Testis (tissue), 2 donors: ENCODE measurements at regions not wholly inside any gene's neighbourhood (a gene's known extent, or its start where the extent isn't known, plus 50 kb on each side); places are given as distances from the start of the nearest gene placed in this dataset.

Experiments used
- DNase-seq: peaks from one replicate; pipeline ENCODE4 v3.0.0-alpha.2; 2019
- H3K27ac ChIP-seq, 2 donors: fragments of 200-600 bp; sonication (generic); one replicate each; pipeline ENCODE4 v1.5.1; 2019
- H3K27me3 ChIP-seq: fragments of 200-600 bp; sonication (generic); one replicate; pipeline ENCODE4 v1.5.1; 2019
- H3K36me3 ChIP-seq: fragments of 200-600 bp; sonication (generic); one replicate; pipeline ENCODE4 v1.5.1; 2017; ENCODE audit warnings: low read depth; ENCODE audit errors: missing control alignments
- H3K4me1 ChIP-seq: fragments of 200-600 bp; sonication (generic); one replicate; pipeline ENCODE4 v1.5.1; 2019
- H3K4me3 ChIP-seq, 2 donors: fragments of 200-600 bp; sonication (generic); one replicate each; pipeline ENCODE4 v1.5.1; 2017 to 2019
- H3K9me3 ChIP-seq: fragments of 200-600 bp; sonication (generic); one replicate; pipeline ENCODE4 v1.5.1; 2017
- POLR2A ChIP-seq: fragments of 450-650 bp; IDR thresholded peaks from one replicate; pipeline ENCODE4 v1.6.1; 2017; ENCODE audit warnings: antibody characterized with exemption, mild to moderate bottlenecking, moderate library complexity
- WGBS, 2 donors: methylation state at CpG; one replicate each; pipeline ENCODE4 v1.1.5; 2018; 5-methylcytosine and 5-hydroxymethylcytosine counted together
- intact Hi-C: fragments of 100-400 bp; cut with DNase I; formaldehyde crosslinking; loops from one replicate; pipeline ENCODE4 v1.15.1; 2023; ENCODE audit warnings: low total_unique reads
- TF ChIP-seq, protein P1 (sequence below), 3 experiments: fragments of 450-650 bp in 2 of 3; fragments of 200-600 bp in 1 of 3; sonication (generic) in 1 of 3; IDR thresholded peaks; one replicate each; pipeline ENCODE4 v1.5.1; 2016 to 2019; ENCODE audit warnings: antibody characterized with exemption in 3 of 3, mild to moderate bottlenecking in 2 of 3, moderate library complexity in 1 of 3

DNA sequence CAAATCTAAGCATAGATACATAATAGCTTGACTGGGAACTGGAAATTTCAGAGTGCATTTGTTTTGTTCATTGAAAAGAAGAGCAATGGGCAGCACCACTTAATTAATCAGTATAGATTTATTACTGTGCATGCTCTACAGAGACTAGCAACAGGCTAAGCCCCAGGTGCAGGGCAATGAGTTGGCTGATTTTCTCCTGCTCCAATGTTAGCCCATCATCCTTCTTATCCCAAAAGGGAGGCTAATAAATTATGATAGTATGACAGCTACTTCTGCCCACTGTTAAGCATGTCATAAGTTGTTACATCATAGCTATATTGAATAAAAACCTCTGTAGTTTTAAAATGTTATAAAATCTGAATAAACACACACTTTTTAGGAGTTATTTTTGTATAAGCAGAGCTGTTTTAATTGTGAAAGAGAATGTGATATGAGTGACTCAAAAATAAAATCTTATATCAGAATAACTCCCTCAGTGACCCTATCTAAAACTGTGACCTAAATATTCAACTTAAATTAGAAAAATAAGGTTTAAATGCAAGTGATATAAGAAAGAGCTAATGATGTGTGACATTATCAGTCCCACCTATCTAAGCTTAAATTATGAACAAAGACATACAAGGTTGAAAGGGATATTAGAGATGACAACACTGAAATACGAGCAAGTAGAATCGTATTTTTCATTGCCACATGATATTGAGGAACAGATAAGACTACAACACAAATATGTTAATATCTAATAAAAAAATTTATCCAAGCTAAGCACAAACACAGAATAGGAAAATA, 967.3 kb upstream of the ADGRB3 start:
- Histone ChIP-seq H3K27me3 (no peaks in the 10 kb centered on the region), H3K36me3 (no peaks in the 10 kb centered on the region), H3K9me3 (no peaks in the 10 kb centered on the region), H3K4me1 (no peaks in the 10 kb centered on the region), H3K27ac (no peak overlapping the region), H3K4me3 (no peak overlapping the region)
- no peak for DNase-seq
- WGBS, 2 donors, result 65 to 76% methylated on average over 2 of the region's 2 CpGs
- TF ChIP-seq POLR2A, result no peak
- TF ChIP-seq, protein P1, sequence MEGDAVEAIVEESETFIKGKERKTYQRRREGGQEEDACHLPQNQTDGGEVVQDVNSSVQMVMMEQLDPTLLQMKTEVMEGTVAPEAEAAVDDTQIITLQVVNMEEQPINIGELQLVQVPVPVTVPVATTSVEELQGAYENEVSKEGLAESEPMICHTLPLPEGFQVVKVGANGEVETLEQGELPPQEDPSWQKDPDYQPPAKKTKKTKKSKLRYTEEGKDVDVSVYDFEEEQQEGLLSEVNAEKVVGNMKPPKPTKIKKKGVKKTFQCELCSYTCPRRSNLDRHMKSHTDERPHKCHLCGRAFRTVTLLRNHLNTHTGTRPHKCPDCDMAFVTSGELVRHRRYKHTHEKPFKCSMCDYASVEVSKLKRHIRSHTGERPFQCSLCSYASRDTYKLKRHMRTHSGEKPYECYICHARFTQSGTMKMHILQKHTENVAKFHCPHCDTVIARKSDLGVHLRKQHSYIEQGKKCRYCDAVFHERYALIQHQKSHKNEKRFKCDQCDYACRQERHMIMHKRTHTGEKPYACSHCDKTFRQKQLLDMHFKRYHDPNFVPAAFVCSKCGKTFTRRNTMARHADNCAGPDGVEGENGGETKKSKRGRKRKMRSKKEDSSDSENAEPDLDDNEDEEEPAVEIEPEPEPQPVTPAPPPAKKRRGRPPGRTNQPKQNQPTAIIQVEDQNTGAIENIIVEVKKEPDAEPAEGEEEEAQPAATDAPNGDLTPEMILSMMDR (IDR thresholded peaks at IDR 0.05), result no peak
- intact Hi-C loops, result no loop called here

DNA sequence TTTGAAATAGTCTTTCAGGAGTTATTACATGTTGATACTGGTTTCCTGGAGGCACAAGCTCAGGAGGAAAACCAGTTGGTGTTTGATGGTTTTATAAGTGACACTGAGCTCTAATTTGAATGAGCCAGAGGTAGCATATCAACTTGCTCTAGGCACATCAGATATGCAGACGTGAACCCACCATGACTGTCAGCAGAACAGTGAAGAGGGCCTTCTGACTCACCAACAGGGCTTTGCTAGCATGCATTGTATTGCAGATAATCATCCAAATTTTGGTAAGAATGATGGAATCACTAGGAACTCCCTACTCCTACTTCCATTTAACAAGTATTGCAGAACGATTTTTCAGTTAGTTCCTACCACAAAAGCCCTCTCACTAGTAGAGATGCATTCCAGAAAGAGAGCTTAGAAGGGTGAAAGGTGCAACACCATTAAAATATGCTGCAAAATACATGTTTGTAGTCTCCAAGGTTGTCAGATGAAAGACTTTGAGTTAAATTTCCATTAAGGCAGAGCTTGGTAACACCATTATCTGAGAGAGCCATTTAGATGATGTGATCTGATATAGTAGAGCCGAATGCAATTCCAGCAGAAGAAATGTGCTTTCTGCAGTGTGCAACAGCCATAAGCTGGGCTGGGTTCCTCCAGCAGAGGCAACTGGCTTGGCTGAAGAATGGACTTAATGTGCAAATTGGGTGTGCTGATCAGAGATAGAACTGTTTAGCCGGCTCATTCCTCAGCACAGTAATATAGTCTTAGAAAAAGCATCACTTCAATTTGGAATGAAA, 968.7 kb upstream of the ADGRB3 start:
- H3K4me1 ChIP-seq, result no peaks in the 10 kb centered on the region
- intact Hi-C loops, result no loop called here
- no peak for DNase-seq
- no peak overlapping the region for H3K27ac ChIP-seq
- no peak overlapping the region for H3K4me3 ChIP-seq
- 80 to 84% methylated on average over 4 of the region's 4 CpGs for WGBS, 2 donors
- no peaks in the 10 kb centered on the region for H3K36me3 ChIP-seq
- no peaks in the 10 kb centered on the region for H3K27me3 ChIP-seq
- no peaks in the 10 kb centered on the region for H3K9me3 ChIP-seq
- no peak for TF ChIP-seq POLR2A
- TF ChIP-seq, protein P1 (IDR thresholded peaks at IDR 0.05), result no peak

DNA sequence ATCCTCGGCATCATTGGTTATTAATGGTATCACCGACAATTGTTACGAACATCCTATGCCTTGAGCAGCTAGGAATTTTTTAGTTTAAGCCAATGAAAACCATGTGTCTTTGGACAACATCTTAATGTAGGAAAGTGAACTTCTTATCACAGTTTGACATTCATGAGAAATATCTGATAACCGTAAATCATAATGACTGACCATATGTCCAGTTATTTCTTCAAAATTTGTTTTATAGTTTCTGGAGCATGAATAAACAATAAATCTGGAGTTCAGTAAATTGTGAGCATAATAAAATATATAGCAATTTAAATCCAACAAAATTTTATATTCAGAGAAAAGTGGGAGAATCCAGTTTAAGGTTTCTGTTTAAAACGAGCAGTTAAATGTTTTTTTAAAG, 970.1 kb upstream of the ADGRB3 start:
- H3K4me1 ChIP-seq, result no peaks in the 10 kb centered on the region
- no peaks in the 10 kb centered on the region for H3K36me3 ChIP-seq
- H3K27ac ChIP-seq, result no peak overlapping the region
- no peaks in the 10 kb centered on the region for H3K9me3 ChIP-seq
- WGBS, 2 donors, result 87 to 89% methylated on average over 5 of the region's 5 CpGs
- no peak for DNase-seq
- no peaks in the 10 kb centered on the region for H3K27me3 ChIP-seq
- intact Hi-C loops, result no loop called here
- H3K4me3 ChIP-seq, result no peak overlapping the region
- TF ChIP-seq, protein P1 (IDR thresholded peaks at IDR 0.05), result no peak
- no peak for TF ChIP-seq POLR2A

DNA sequence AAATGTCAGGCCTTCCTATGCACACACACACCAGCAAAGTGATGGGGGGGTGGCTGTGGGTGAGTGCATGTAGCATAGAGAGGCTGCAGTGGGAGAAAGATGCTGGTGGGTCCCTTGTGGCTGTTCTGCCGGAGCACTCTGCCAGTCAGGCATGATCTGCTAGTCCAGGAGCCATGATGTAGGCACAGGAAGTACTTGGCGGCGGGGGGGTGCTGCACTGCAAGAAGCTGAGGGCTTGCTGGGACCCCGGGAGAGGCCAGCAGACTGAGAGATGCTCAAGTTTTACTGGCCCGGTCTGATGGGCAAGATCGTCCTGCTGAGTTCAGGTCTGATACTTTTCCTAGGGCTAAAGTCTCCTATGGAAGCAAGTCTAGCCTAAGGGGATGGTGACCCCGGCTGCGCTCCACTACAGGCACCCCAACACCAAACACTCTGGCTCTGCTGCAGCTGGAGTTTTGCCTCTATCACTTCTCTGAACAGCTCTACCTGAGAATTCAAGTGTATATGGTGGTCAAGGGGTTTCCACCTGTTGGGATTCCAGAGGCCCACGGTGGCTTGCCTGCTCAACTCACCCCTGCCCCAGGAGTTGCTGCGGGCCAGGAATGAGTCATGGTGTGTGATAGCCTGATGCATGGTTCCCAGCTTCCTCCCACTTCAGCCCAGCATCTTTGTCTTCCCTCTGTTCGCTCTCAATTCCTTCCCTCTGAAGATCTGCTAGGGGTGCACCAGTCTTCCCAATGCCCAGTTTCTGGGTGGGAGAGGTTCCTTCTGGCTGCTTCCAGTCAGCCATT, 971.8 kb upstream of the ADGRB3 start:
- no peaks in the 10 kb centered on the region for H3K9me3 ChIP-seq
- no peaks in the 10 kb centered on the region for H3K27me3 ChIP-seq
- TF ChIP-seq POLR2A, result no peak
- TF ChIP-seq, protein P1 (IDR thresholded peaks at IDR 0.05), result no peak
- intact Hi-C loops, result no loop called here
- 52 to 84% methylated on average over 11 of the region's 11 CpGs for WGBS, 2 donors
- H3K4me3 ChIP-seq, result no peak overlapping the region
- H3K27ac ChIP-seq, result no peak overlapping the region
- no peak for DNase-seq
- no peaks in the 10 kb centered on the region for H3K36me3 ChIP-seq
- H3K4me1 ChIP-seq, result no peaks in the 10 kb centered on the region
